A549 (cell line): ENCODE measurements at regions not wholly inside any gene's neighbourhood (a gene's known extent, or its start where the extent isn't known, plus 50 kb on each side); places are given as distances from the start of the nearest gene placed in this dataset.

ENCODE experiments used
- ATAC-seq, 2 experiments: fragments of 200-7000 bp in 1 of 2; fragments of >200 bp in 1 of 2; cut with Nextera tagmentation in 1 of 2; cut with Tn5 transposase in 1 of 2; 3 replicates each; pipeline versions ENCODE4 v1.8.0 to v1.9.1; 2018 to 2020; ENCODE audit warnings: mild to moderate bottlenecking in 1 of 2, moderate library complexity in 1 of 2
- CTCF ChIA-PET: fragments of 300-600 bp; sonication (Branson Sonifier 250); formaldehyde crosslinking; extraction: SDS; loops from one replicate; lab custom pipeline; 2021; ENCODE audit warnings: antibody characterized with exemption, inconsistent platforms; lab: Yijun Ruan, JAX
- POLR2A ChIA-PET: fragments of 350-600 bp; formaldehyde crosslinking; extraction: SDS; loops from one replicate; lab custom pipeline; 2021; ENCODE audit warnings: antibody characterized with exemption, inconsistent platforms; lab: Yijun Ruan, JAX
- DNase-seq, 2 experiments: peaks; one replicate each; pipeline versions ENCODE4 v3.0.0 to v3.0.0-alpha.2; 2011 to 2016; ENCODE audit warnings: low read depth in 1 of 2, low spot score in 1 of 2
- FAIRE-seq: peaks from 2 replicates; lab custom pipeline; 2011; peaks lifted over from hg19 to GRCh38; lab: Jason Lieb, UNC
- H3K27ac ChIP-seq, 2 experiments: fragments of >200 bp; sonication (Bioruptor Twin); formaldehyde crosslinking; 3 replicates each; pipeline ENCODE4 v1.5.1; 2016 to 2017
- H3K4me1 ChIP-seq: fragments of >200 bp; sonication (Bioruptor Twin); formaldehyde crosslinking; 3 replicates; pipeline ENCODE4 v1.6.1; 2016
- H3K4me2 ChIP-seq: fragments of >200 bp; sonication (Bioruptor Twin); formaldehyde crosslinking; 3 replicates; pipeline ENCODE4 v1.6.1; 2016
- H3K4me3 ChIP-seq: fragments of >200 bp; sonication (Bioruptor Twin); formaldehyde crosslinking; 3 replicates; pipeline ENCODE4 v1.5.1; 2016
- H3K9me3 ChIP-seq: fragments of >200 bp; sonication (Bioruptor Twin); formaldehyde crosslinking; 3 replicates; pipeline ENCODE4 v1.6.1; 2016
- BCL3 ChIP-seq: fragments of >200 bp; sonication (Bioruptor Twin); formaldehyde crosslinking; IDR thresholded peaks from 3 replicates; pipeline ENCODE4 v1.6.1; 2016
- CBX2 ChIP-seq: fragments of 200-600 bp; sonication (generic); IDR thresholded peaks from 2 replicates; pipeline ENCODE4 v1.6.1; 2016; ENCODE audit warnings: low read depth, mild to moderate bottlenecking, borderline replicate concordance
- CBX8 ChIP-seq: fragments of 200-600 bp; sonication (generic); IDR thresholded peaks from 2 replicates; pipeline ENCODE4 v1.6.1; 2016
- CEBPB ChIP-seq, 2 experiments: fragments of >200 bp in 1 of 2; sonication (Bioruptor Twin) in 1 of 2; formaldehyde crosslinking in 1 of 2; IDR thresholded peaks; 2 replicates each; pipeline ENCODE4 v1.6.1; 2012 to 2016
- EHF ChIP-seq: fragments of 250-450 bp; sonication (Bioruptor Pico); IDR thresholded peaks from 2 replicates; pipeline ENCODE4 v1.5.0; 2020; ENCODE audit warnings: mild to moderate bottlenecking
- EHMT2 ChIP-seq: fragments of 200-600 bp; sonication (generic); IDR thresholded peaks from 2 replicates; pipeline ENCODE4 v1.6.1; 2016; ENCODE audit warnings: antibody characterized with exemption, low read depth, mild to moderate bottlenecking, moderate library complexity
- ESRRA ChIP-seq: fragments of 150-350 bp; IDR thresholded peaks from 2 replicates; pipeline ENCODE4 v1.6.1; 2014; ENCODE audit warnings: mild to moderate bottlenecking, low read length, borderline replicate concordance
- FOSL2 ChIP-seq, 2 experiments: fragments of 450-650 bp in 1 of 2; fragments of >200 bp in 1 of 2; sonication (Bioruptor Twin) in 1 of 2; formaldehyde crosslinking; IDR thresholded peaks; 2 replicates each; pipeline versions ENCODE4 v1.5.0 to v1.6.1; 2016 to 2020; ENCODE audit warnings: mild to moderate bottlenecking in 1 of 2, moderate library complexity in 1 of 2
- GATA3 ChIP-seq: IDR thresholded peaks from 2 replicates; pipeline ENCODE4 v1.6.1; 2012; ENCODE audit warnings: borderline replicate concordance
- HMGXB4 ChIP-seq: fragments of 250-450 bp; sonication (Bioruptor Pico); IDR thresholded peaks from 2 replicates; pipeline ENCODE4 v1.5.0; 2021; ENCODE audit warnings: mild to moderate bottlenecking, moderate library complexity, borderline replicate concordance
- HOXB13 ChIP-seq: fragments of 250-450 bp; sonication (Bioruptor Pico); IDR thresholded peaks from 2 replicates; pipeline ENCODE4 v1.5.0; 2020; ENCODE audit warnings: low read depth, mild to moderate bottlenecking, moderate library complexity
- KDM1A ChIP-seq: fragments of 200-600 bp; sonication (generic); IDR thresholded peaks from 2 replicates; pipeline ENCODE4 v1.6.1; 2016; ENCODE audit warnings: low read depth, mild to moderate bottlenecking
- MAZ ChIP-seq: fragments of 150-350 bp; IDR thresholded peaks from 2 replicates; pipeline ENCODE4 v1.6.1; 2014; ENCODE audit warnings: antibody characterized with exemption, low read depth, low read length, borderline replicate concordance
- MYC ChIP-seq: IDR thresholded peaks from 2 replicates; pipeline ENCODE4 v1.6.1; 2012; ENCODE audit warnings: mild to moderate bottlenecking, inconsistent platforms, low read length, improper control_type of control experiment, borderline replicate concordance
- NPAS2 ChIP-seq: fragments of 250-450 bp; sonication (Bioruptor Pico); IDR thresholded peaks from 2 replicates; pipeline ENCODE4 v1.8.0; 2022; ENCODE audit warnings: mild to moderate bottlenecking, moderate library complexity, borderline replicate concordance
- NR3C1 ChIP-seq: fragments of >200 bp; sonication (Bioruptor Twin); formaldehyde crosslinking; IDR thresholded peaks from 3 replicates; pipeline ENCODE4 v1.6.1; 2017
- PHF8 ChIP-seq: fragments of 200-600 bp; sonication (generic); IDR thresholded peaks from 2 replicates; pipeline ENCODE4 v1.6.1; 2016; ENCODE audit warnings: low read depth, mild to moderate bottlenecking, antibody characterized with exemption, moderate library complexity, borderline replicate concordance
- POLR2AphosphoS2 ChIP-seq: conservative IDR thresholded peaks from 2 replicates; pipeline ENCODE4 v1.6.1; 2012; ENCODE audit warnings: low read length, improper control_type of control experiment, inconsistent platforms
- RARB ChIP-seq: fragments of 250-450 bp; sonication (Bioruptor Pico); IDR thresholded peaks from 2 replicates; pipeline ENCODE4 v1.8.0; 2021; ENCODE audit warnings: mild to moderate bottlenecking, moderate library complexity
- RNF2 ChIP-seq: fragments of 200-600 bp; sonication (generic); IDR thresholded peaks from 2 replicates; pipeline ENCODE4 v1.6.1; 2016; ENCODE audit warnings: low read depth, mild to moderate bottlenecking, antibody characterized with exemption, moderate library complexity, borderline replicate concordance
- SREBF2 ChIP-seq: fragments of 450-650 bp; IDR thresholded peaks from 2 replicates; pipeline ENCODE4 v1.6.1; 2014; ENCODE audit warnings: mild to moderate bottlenecking, moderate library complexity
- ZNF302 ChIP-seq: fragments of 250-450 bp; sonication (Bioruptor Pico); IDR thresholded peaks from 2 replicates; pipeline ENCODE4 v1.9.0; 2021; ENCODE audit warnings: inconsistent platforms, mild to moderate bottlenecking, moderate library complexity
- ZSCAN20 ChIP-seq: fragments of 250-450 bp; sonication (Bioruptor Pico); IDR thresholded peaks from 2 replicates; pipeline ENCODE4 v1.8.0; 2022; ENCODE audit warnings: mild to moderate bottlenecking, moderate library complexity
- WGBS: methylation state at CpG from one replicate; pipeline ENCODE4 v1.1.6; 2017; ENCODE audit errors: missing lambda C conversion rate; 5-methylcytosine and 5-hydroxymethylcytosine counted together
- TF ChIP-seq, protein P1 (sequence below): fragments of 250-450 bp; sonication (Bioruptor Pico); IDR thresholded peaks from 2 replicates; pipeline ENCODE4 v1.5.0; 2020; ENCODE audit warnings: low read depth, mild to moderate bottlenecking, moderate library complexity
- TF ChIP-seq, protein P2 (sequence below): fragments of 200-600 bp; sonication (generic); IDR thresholded peaks from 2 replicates; pipeline ENCODE4 v1.6.1; 2016; ENCODE audit warnings: antibody characterized with exemption, mild to moderate bottlenecking, moderate library complexity

GRCh38 chr13:109363431-109363830, 423.0 kb downstream of the IRS2 start:
- DNase-seq (no peak), ATAC-seq (no peak), FAIRE-seq (no peak)
- no peak for TF ChIP-seq HOXB13 (CRISPR knock-in tag)
- TF ChIP-seq EHMT2, result no peak
- no peak for TF ChIP-seq KDM1A
- no peak for TF ChIP-seq FOSL2 (IDR thresholded peaks at IDR 0.05)
- no peak for TF ChIP-seq FOSL2 (CRISPR knock-in tag; IDR thresholded peaks at IDR 0.05)
- TF ChIP-seq ZNF302 (CRISPR knock-in tag), result no peak
- no peak for TF ChIP-seq CBX8
- no peak for TF ChIP-seq MYC
- no peak for TF ChIP-seq ESRRA
- TF ChIP-seq RNF2, result no peak
- no peak for TF ChIP-seq MAZ
- TF ChIP-seq, protein P1, sequence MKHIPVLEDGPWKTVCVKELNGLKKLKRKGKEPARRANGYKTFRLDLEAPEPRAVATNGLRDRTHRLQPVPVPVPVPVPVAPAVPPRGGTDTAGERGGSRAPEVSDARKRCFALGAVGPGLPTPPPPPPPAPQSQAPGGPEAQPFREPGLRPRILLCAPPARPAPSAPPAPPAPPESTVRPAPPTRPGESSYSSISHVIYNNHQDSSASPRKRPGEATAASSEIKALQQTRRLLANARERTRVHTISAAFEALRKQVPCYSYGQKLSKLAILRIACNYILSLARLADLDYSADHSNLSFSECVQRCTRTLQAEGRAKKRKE (CRISPR knock-in tag), result no peak
- no peak for TF ChIP-seq CBX2
- no peak for TF ChIP-seq POLR2AphosphoS2
- TF ChIP-seq ZSCAN20 (CRISPR knock-in tag), result no peak
- no peak for TF ChIP-seq NPAS2 (CRISPR knock-in tag)
- TF ChIP-seq GATA3, result no peak
- ChIA-PET CTCF (no interaction called here), POLR2A (no interaction called here)
- no peak overlapping the region for H3K4me2 ChIP-seq
- WGBS, result 91% methylated on average over 6 of the region's 6 CpGs
- no peaks in the 10 kb centered on the region for H3K4me1 ChIP-seq
- no peak overlapping the region for H3K4me3 ChIP-seq
- H3K9me3 ChIP-seq, result no peaks in the 10 kb centered on the region
- H3K27ac ChIP-seq, result no peak overlapping the region

GRCh38 chr13:109362616-109363015, 423.8 kb downstream of the IRS2 start:
- Histone ChIP-seq H3K4me3 (no peak overlapping the region), H3K4me2 (no peak overlapping the region), H3K9me3 (no peaks in the 10 kb centered on the region), H3K4me1 (no peaks in the 10 kb centered on the region), H3K27ac (no peak overlapping the region)
- FAIRE-seq (no peak), DNase-seq (no peak), ATAC-seq (no peak)
- ChIA-PET CTCF (no interaction called here), POLR2A (no interaction called here)
- TF ChIP-seq, protein P2, sequence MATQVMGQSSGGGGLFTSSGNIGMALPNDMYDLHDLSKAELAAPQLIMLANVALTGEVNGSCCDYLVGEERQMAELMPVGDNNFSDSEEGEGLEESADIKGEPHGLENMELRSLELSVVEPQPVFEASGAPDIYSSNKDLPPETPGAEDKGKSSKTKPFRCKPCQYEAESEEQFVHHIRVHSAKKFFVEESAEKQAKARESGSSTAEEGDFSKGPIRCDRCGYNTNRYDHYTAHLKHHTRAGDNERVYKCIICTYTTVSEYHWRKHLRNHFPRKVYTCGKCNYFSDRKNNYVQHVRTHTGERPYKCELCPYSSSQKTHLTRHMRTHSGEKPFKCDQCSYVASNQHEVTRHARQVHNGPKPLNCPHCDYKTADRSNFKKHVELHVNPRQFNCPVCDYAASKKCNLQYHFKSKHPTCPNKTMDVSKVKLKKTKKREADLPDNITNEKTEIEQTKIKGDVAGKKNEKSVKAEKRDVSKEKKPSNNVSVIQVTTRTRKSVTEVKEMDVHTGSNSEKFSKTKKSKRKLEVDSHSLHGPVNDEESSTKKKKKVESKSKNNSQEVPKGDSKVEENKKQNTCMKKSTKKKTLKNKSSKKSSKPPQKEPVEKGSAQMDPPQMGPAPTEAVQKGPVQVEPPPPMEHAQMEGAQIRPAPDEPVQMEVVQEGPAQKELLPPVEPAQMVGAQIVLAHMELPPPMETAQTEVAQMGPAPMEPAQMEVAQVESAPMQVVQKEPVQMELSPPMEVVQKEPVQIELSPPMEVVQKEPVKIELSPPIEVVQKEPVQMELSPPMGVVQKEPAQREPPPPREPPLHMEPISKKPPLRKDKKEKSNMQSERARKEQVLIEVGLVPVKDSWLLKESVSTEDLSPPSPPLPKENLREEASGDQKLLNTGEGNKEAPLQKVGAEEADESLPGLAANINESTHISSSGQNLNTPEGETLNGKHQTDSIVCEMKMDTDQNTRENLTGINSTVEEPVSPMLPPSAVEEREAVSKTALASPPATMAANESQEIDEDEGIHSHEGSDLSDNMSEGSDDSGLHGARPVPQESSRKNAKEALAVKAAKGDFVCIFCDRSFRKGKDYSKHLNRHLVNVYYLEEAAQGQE, result no peak
- no peak for TF ChIP-seq SREBF2
- 56% methylated on average over 2 of the region's 2 CpGs for WGBS

GRCh38 chr13:109361562-109362289, 424.7 kb downstream of the IRS2 start:
- ChIA-PET CTCF (no interaction called here), POLR2A (no interaction called here)
- Histone ChIP-seq H3K27ac (no peak overlapping the region), H3K4me3 (no peak overlapping the region), H3K4me2 (no peak overlapping the region), H3K9me3 (no peaks in the 10 kb centered on the region), H3K4me1 (no peaks in the 10 kb centered on the region)
- no peak for ATAC-seq
- 89% methylated on average over 11 of the region's 11 CpGs for WGBS
- FAIRE-seq, result no peak
- no peak for DNase-seq
- TF ChIP-seq BCL3 (no peak), EHF (CRISPR knock-in tag) (no peak), CEBPB (IDR thresholded peaks at IDR 0.05) (no peak), RARB (CRISPR knock-in tag) (no peak), FOSL2 (IDR thresholded peaks at IDR 0.05) (no peak), FOSL2 (CRISPR knock-in tag; IDR thresholded peaks at IDR 0.05) (no peak), NR3C1 (no peak), PHF8 (no peak), HMGXB4 (no peak)
